HCT116 (cell line): ENCODE measurements at regions not wholly inside any gene's neighbourhood (a gene's known extent, or its start where the extent isn't known, plus 50 kb on each side); places are given as distances from the start of the nearest gene placed in this dataset.

Experiments used
- ATAC-seq: fragments of 200-7000 bp; cut with Tn5 transposase; 2 replicates; pipeline ENCODE4 v1.9.1; 2020; ENCODE audit warnings: mild to moderate bottlenecking, moderate library complexity
- BruUV-seq: library from RNA; stranded (reverse); fragments of 400-500 nt; replicated peaks from 2 replicates; lab custom pipeline; 2021; lab: Mats Ljungman, UMichigan
- CTCF ChIA-PET: fragments of 300-600 bp; sonication (Branson Sonifier 250); formaldehyde crosslinking; loops from one replicate; lab custom pipeline; 2021; ENCODE audit warnings: antibody characterized with exemption; lab: Charles Lee
- POLR2A ChIA-PET: fragments of 300-600, 350-600 bp; sonication (Branson Sonifier 250); formaldehyde crosslinking; loops from one replicate; lab custom pipeline; 2021; ENCODE audit warnings: antibody characterized with exemption; lab: Charles Lee
- RAD21 ChIA-PET, 2 experiments: fragments of 300-600 bp; sonication (Branson Sonifier 250); formaldehyde crosslinking; loops; one replicate each; lab custom pipeline; 2023; ENCODE audit warnings: low total read pairs in 2 of 2; ENCODE audit not compliant: uncharacterized antibody in 2 of 2, unreplicated experiment in 2 of 2, low non-redundant PET in 1 of 2; lab: Charles Lee
- DNase-seq: peaks from one replicate; pipeline ENCODE4 v3.0.0-alpha.2; 2010; ENCODE audit warnings: low read depth, low spot score
- H2AFZ ChIP-seq: fragments of 200-600 bp; shearing (Covaris generic), sonication (generic); 2 replicates; pipeline ENCODE4 v1.6.1; 2017; ENCODE audit warnings: low read depth, mixed run types, mixed read lengths, antibody characterized with exemption, low read length; ENCODE audit not compliant: poor library complexity, severe bottlenecking
- H3K27ac ChIP-seq: 2 replicates; pipeline ENCODE4 v1.5.1; 2012; ENCODE audit warnings: low read depth, low read length
- H3K27me3 ChIP-seq: fragments of 200-600 bp; sonication (generic); 2 replicates; pipeline ENCODE4 v1.6.1; 2016; ENCODE audit warnings: mixed run types, low read length, mixed read lengths; ENCODE audit not compliant: insufficient read depth
- H3K36me3 ChIP-seq, 2 experiments: fragments of 200-500 bp in 1 of 2; fragments of 200-600 bp in 1 of 2; sonication (Bioruptor generic) in 1 of 2; sonication (generic) in 1 of 2; 2 replicates each; pipeline versions ENCODE4 v1.5.1 to v1.6.1; 2014 to 2016; ENCODE audit warnings: low read length in 2 of 2, inconsistent platforms in 1 of 2, mixed read lengths in 1 of 2, mixed run types in 1 of 2; ENCODE audit not compliant: insufficient read depth in 2 of 2, control insufficient read depth in 1 of 2
- H3K4me1 ChIP-seq, 2 experiments: fragments of 200-600 bp in 1 of 2; sonication (generic) in 1 of 2; 2 replicates each; pipeline versions ENCODE4 v1.5.1 to v1.6.1; 2012 to 2017; ENCODE audit warnings: low read length in 2 of 2, inconsistent platforms in 1 of 2, mild to moderate bottlenecking in 1 of 2, mixed read lengths in 1 of 2, mixed run types in 1 of 2, moderate library complexity in 1 of 2; ENCODE audit not compliant: insufficient read depth in 2 of 2, control insufficient read depth in 1 of 2
- H3K4me2 ChIP-seq: fragments of 200-600 bp; sonication (generic); 2 replicates; pipeline ENCODE4 v1.6.1; 2017; ENCODE audit warnings: mixed run types, low read length, mixed read lengths
- H3K4me3 ChIP-seq, 2 experiments: fragments of 200-600 bp in 1 of 2; sonication (generic) in 1 of 2; replicated peaks in 1 of 2; 2 replicates each; pipeline ENCODE4 v1.5.1; 2011 to 2016; ENCODE audit warnings: low read length in 2 of 2, control low read depth in 1 of 2, low read depth in 1 of 2, mild to moderate bottlenecking in 1 of 2, mixed read lengths in 1 of 2, mixed run types in 1 of 2
- H3K79me2 ChIP-seq: fragments of 200-600 bp; sonication (generic); 2 replicates; pipeline ENCODE4 v1.6.1; 2017; ENCODE audit warnings: mild to moderate bottlenecking, mixed run types, low read length, moderate library complexity, mixed read lengths; ENCODE audit not compliant: insufficient read depth
- H3K9ac ChIP-seq: fragments of 200-600 bp; sonication (generic); 2 replicates; pipeline ENCODE4 v1.6.1; 2016; ENCODE audit warnings: low read length, mixed read lengths
- H3K9me2 ChIP-seq: fragments of 200-600 bp; sonication (generic), shearing (Covaris generic); 2 replicates; pipeline ENCODE4 v1.6.1; 2017; ENCODE audit warnings: mixed run types, mild to moderate bottlenecking, moderate library complexity; ENCODE audit not compliant: insufficient read depth
- H3K9me3 ChIP-seq, 2 experiments: fragments of 200-500 bp in 1 of 2; fragments of 200-600 bp in 1 of 2; sonication (Bioruptor generic) in 1 of 2; sonication (generic) in 1 of 2; 2 replicates each; pipeline ENCODE4 v1.6.1; 2014 to 2017; ENCODE audit warnings: low read length in 2 of 2, mixed read lengths in 2 of 2, inconsistent platforms in 1 of 2, low read depth in 1 of 2, mild to moderate bottlenecking in 1 of 2, mixed run types in 1 of 2, moderate library complexity in 1 of 2; ENCODE audit not compliant: control insufficient read depth in 1 of 2, insufficient read depth in 1 of 2
- H4K20me1 ChIP-seq: fragments of 200-600 bp; sonication (generic), shearing (Covaris generic); 2 replicates; pipeline ENCODE4 v1.6.1; 2017; ENCODE audit warnings: mixed run types, mild to moderate bottlenecking, moderate library complexity; ENCODE audit not compliant: insufficient read depth
- EZH2 ChIP-seq: fragments of 200-600 bp; sonication (generic); IDR thresholded peaks from 2 replicates; pipeline ENCODE4 v1.6.1; 2017; ENCODE audit warnings: antibody characterized with exemption, mixed run types
- EZH2phosphoT487 ChIP-seq: fragments of 200-600 bp; IDR thresholded peaks from 2 replicates; pipeline ENCODE4 v1.6.1; 2018; ENCODE audit warnings: antibody characterized with exemption, borderline replicate concordance
- FOSL1 ChIP-seq: IDR thresholded peaks from 2 replicates; pipeline ENCODE4 v1.6.1; 2012; ENCODE audit warnings: low read depth
- JUND ChIP-seq: IDR thresholded peaks from 2 replicates; pipeline ENCODE4 v1.6.1; 2012
- MAX ChIP-seq: IDR thresholded peaks from 2 replicates; pipeline ENCODE4 v1.6.1; 2012
- POLR2AphosphoS5 ChIP-seq: IDR thresholded peaks from 2 replicates; pipeline ENCODE4 v1.6.1; 2011; ENCODE audit warnings: mild to moderate bottlenecking, low read depth, low read length, moderate library complexity
- SP1 ChIP-seq: IDR thresholded peaks from 2 replicates; pipeline ENCODE4 v1.6.1; 2012; ENCODE audit warnings: low read depth
- YY1 ChIP-seq: IDR thresholded peaks from 2 replicates; pipeline ENCODE4 v1.6.1; 2011; ENCODE audit warnings: low read length, low read depth, moderate library complexity, mild to moderate bottlenecking; ENCODE audit not compliant: insufficient replicate concordance; ENCODE audit errors: extremely low read depth
- ZBTB33 ChIP-seq: IDR thresholded peaks from 2 replicates; pipeline ENCODE4 v1.6.1; 2011; ENCODE audit warnings: mild to moderate bottlenecking, low read length, moderate library complexity; ENCODE audit not compliant: insufficient replicate concordance; ENCODE audit errors: extremely low read depth
- ZNF274 ChIP-seq: fragments of 200-500 bp; sonication (Bioruptor generic); IDR thresholded peaks from 2 replicates; pipeline ENCODE4 v1.6.1; 2014; ENCODE audit warnings: mild to moderate bottlenecking, low read depth, low read length, inconsistent platforms
- intact Hi-C: fragments of 100-400 bp; cut with micrococcal nuclease; formaldehyde crosslinking; loops from 2 replicates; pipeline ENCODE4 v1.10.0; 2022

GRCh38 chr5:136642976-136643375 is 277.6 kb upstream of the TRPC7 start:
- Histone ChIP-seq H3K4me2 (no peak overlapping the region), H3K9me2 (no peaks in the 10 kb centered on the region), H3K36me3 (no peaks in the 10 kb centered on the region), H3K9ac (no peak overlapping the region), H3K27me3 (peaks cover 13% of the 10 kb centered on the region; the same call in 1 of the 2 replicates), H3K4me3 (no peak overlapping the region), H2AFZ (no peak overlapping the region), H3K9me3 (no peaks in the 10 kb centered on the region), H4K20me1 (no peaks in the 10 kb centered on the region), H3K79me2 (no peaks in the 10 kb centered on the region), H3K27ac (no peak overlapping the region), H3K4me1 (no peaks in the 10 kb centered on the region)
- TF ChIP-seq EZH2 (no peak), YY1 (no peak), JUND (no peak), MAX (no peak), EZH2phosphoT487 (no peak), ZBTB33 (no peak)
- no peak for ATAC-seq
- no peak for DNase-seq
- intact Hi-C loops: no loop called here
- ChIA-PET RAD21 (no interaction called here), CTCF (no interaction called here), POLR2A (no interaction called here)
- no TSS peak for BruUV-seq

GRCh38 chr5:136639616-136640015 is 274.3 kb upstream of the TRPC7 start:
- H4K20me1 ChIP-seq: no peaks in the 10 kb centered on the region
- ChIA-PET CTCF (no interaction called here), POLR2A (no interaction called here), RAD21 (no interaction called here)
- H3K4me3 ChIP-seq: no peak overlapping the region
- no peaks in the 10 kb centered on the region for H3K4me1 ChIP-seq
- DNase-seq: no peak
- H3K9me2 ChIP-seq: no peaks in the 10 kb centered on the region
- intact Hi-C loops: no loop called here
- no peaks in the 10 kb centered on the region for H3K79me2 ChIP-seq
- no peak overlapping the region for H3K4me2 ChIP-seq
- H3K27me3 ChIP-seq: peaks cover 20% of the 10 kb centered on the region; the same call in 1 of the 2 replicates
- BruUV-seq: no TSS peak
- no peak overlapping the region for H3K9ac ChIP-seq
- no peak overlapping the region for H2AFZ ChIP-seq
- H3K9me3 ChIP-seq: no peaks in the 10 kb centered on the region
- no peak overlapping the region for H3K27ac ChIP-seq
- TF ChIP-seq POLR2AphosphoS5: no peak
- no peak for TF ChIP-seq JUND
- TF ChIP-seq MAX: no peak
- TF ChIP-seq ZNF274: no peak
- TF ChIP-seq EZH2phosphoT487: no peak
- TF ChIP-seq SP1: no peak
- no peak for TF ChIP-seq FOSL1
- no peak for TF ChIP-seq EZH2
- no peaks in the 10 kb centered on the region for H3K36me3 ChIP-seq
- no peak for ATAC-seq
